WTC11 (cell line): ENCODE measurements at regions not wholly inside any gene's neighbourhood (a gene's known extent, or its start where the extent isn't known, plus 50 kb on each side); places are given as distances from the start of the nearest gene placed in this dataset.

Source experiments
- ATAC-seq: fragments of 200-7000 bp; cut with Tn5 transposase; 2 replicates; pipeline ENCODE4 v1.10.0; 2021; ENCODE audit warnings: mild to moderate bottlenecking, moderate library complexity
- CTCF ChIA-PET: fragments of 300-600 bp; sonication (Branson Sonifier 250); formaldehyde crosslinking; loops from one replicate; lab custom pipeline; 2021; ENCODE audit warnings: antibody characterized with exemption; lab: Charles Lee
- POLR2A ChIA-PET: fragments of 350-600 bp; sonication (Branson Sonifier 250); formaldehyde crosslinking; loops from one replicate; lab custom pipeline; 2021; ENCODE audit warnings: antibody characterized with exemption; lab: Charles Lee
- DNase-seq: peaks from one replicate; pipeline ENCODE4 v3.0.0; 2021; ENCODE audit warnings: low spot score
- H3K27ac Mint-ChIP-seq: 2 replicates; pipeline ENCODE4 v1.8.0; 2021; ENCODE audit warnings: mixed read lengths
- H3K27me3 Mint-ChIP-seq: 2 replicates; pipeline ENCODE4 v1.8.0; 2021; ENCODE audit warnings: low read depth, mild to moderate bottlenecking, moderate library complexity, mixed read lengths
- H3K36me3 Mint-ChIP-seq: 2 replicates; pipeline ENCODE4 v1.8.0; 2021; ENCODE audit warnings: mixed read lengths
- H3K4me1 Mint-ChIP-seq: 2 replicates; pipeline ENCODE4 v1.8.0; 2022; ENCODE audit warnings: mixed read lengths
- H3K4me3 Mint-ChIP-seq: 2 replicates; pipeline ENCODE4 v1.8.0; 2021; ENCODE audit warnings: mild to moderate bottlenecking, moderate library complexity, mixed read lengths
- H3K9me3 Mint-ChIP-seq: 2 replicates; pipeline ENCODE4 v1.8.0; 2021; ENCODE audit warnings: mixed read lengths
- ATF1 ChIP-seq: sonication (generic); formaldehyde crosslinking; IDR thresholded peaks from 2 replicates; pipeline ENCODE4 v1.8.1; 2023; ENCODE audit warnings: mild to moderate bottlenecking, moderate library complexity, missing genetic modification reagents
- CREB1 ChIP-seq: sonication (generic); formaldehyde crosslinking; IDR thresholded peaks from 2 replicates; pipeline ENCODE4 v1.8.0; 2023; ENCODE audit warnings: mild to moderate bottlenecking, missing genetic modification reagents
- CREM ChIP-seq: sonication (generic); formaldehyde crosslinking; IDR thresholded peaks from 2 replicates; pipeline ENCODE4 v1.8.1; 2022; ENCODE audit warnings: mild to moderate bottlenecking, missing genetic modification reagents, moderate library complexity
- ELF4 ChIP-seq: sonication (generic); formaldehyde crosslinking; IDR thresholded peaks from 2 replicates; pipeline ENCODE4 v1.8.1; 2022; ENCODE audit warnings: low read depth, mild to moderate bottlenecking, moderate library complexity, missing genetic modification reagents
- HMGA2 ChIP-seq: fragments of 250-450 bp; sonication (Bioruptor Pico); IDR thresholded peaks from 2 replicates; pipeline ENCODE4 v1.4.0; 2021; ENCODE audit warnings: mild to moderate bottlenecking, moderate library complexity
- SMAD4 ChIP-seq: sonication (generic); formaldehyde crosslinking; IDR thresholded peaks from 2 replicates; pipeline ENCODE4 v1.8.0; 2022; ENCODE audit warnings: mild to moderate bottlenecking, missing genetic modification reagents
- SOX15 ChIP-seq: fragments of 250-450 bp; sonication (Bioruptor Pico); IDR thresholded peaks from 2 replicates; pipeline ENCODE4 v1.9.0; 2021; ENCODE audit warnings: mild to moderate bottlenecking
- SP1 ChIP-seq: sonication (generic); formaldehyde crosslinking; conservative IDR thresholded peaks from 2 replicates; pipeline ENCODE4 v1.8.1; 2022; ENCODE audit warnings: missing genetic modification reagents
- TCF7 ChIP-seq: sonication (generic); formaldehyde crosslinking; IDR thresholded peaks from 2 replicates; pipeline ENCODE4 v1.8.0; 2022; ENCODE audit warnings: mild to moderate bottlenecking, low read depth, missing genetic modification reagents, moderate library complexity
- ZNF138 ChIP-seq: sonication (generic); formaldehyde crosslinking; conservative IDR thresholded peaks from 2 replicates; pipeline ENCODE4 v1.8.1; 2022; ENCODE audit warnings: mild to moderate bottlenecking, moderate library complexity, missing genetic modification reagents
- ZNF317 ChIP-seq: sonication (generic); formaldehyde crosslinking; IDR thresholded peaks from 2 replicates; pipeline ENCODE4 v1.8.1; 2023; ENCODE audit warnings: low read depth, mild to moderate bottlenecking, moderate library complexity, missing genetic modification reagents, borderline replicate concordance
- ZNF671 ChIP-seq: fragments of 250-450 bp; sonication (Bioruptor Pico); IDR thresholded peaks from 2 replicates; pipeline ENCODE4 v1.8.0; 2021; ENCODE audit warnings: mild to moderate bottlenecking
- TF ChIP-seq, protein P1 (sequence below): sonication (generic); formaldehyde crosslinking; IDR thresholded peaks from 2 replicates; pipeline ENCODE4 v1.8.1; 2023; ENCODE audit warnings: mild to moderate bottlenecking, missing genetic modification reagents
- TF ChIP-seq, protein P2 (sequence below): fragments of 250-450 bp; sonication (Bioruptor Pico); IDR thresholded peaks from 2 replicates; pipeline ENCODE4 v1.8.0; 2021; ENCODE audit warnings: mild to moderate bottlenecking
- TF ChIP-seq, protein P3 (sequence below): sonication (generic); formaldehyde crosslinking; IDR thresholded peaks from 2 replicates; pipeline ENCODE4 v1.8.0; 2022; ENCODE audit warnings: mild to moderate bottlenecking, missing genetic modification reagents
- TF ChIP-seq, protein P4 (sequence below): sonication (generic); formaldehyde crosslinking; IDR thresholded peaks from 2 replicates; pipeline ENCODE4 v1.8.0; 2023; ENCODE audit warnings: mild to moderate bottlenecking, missing genetic modification reagents
- TF ChIP-seq, protein P5 (sequence below): sonication (generic); formaldehyde crosslinking; IDR thresholded peaks from 2 replicates; pipeline ENCODE4 v1.8.1; 2022; ENCODE audit warnings: low read depth, missing genetic modification reagents, borderline replicate concordance
- TF ChIP-seq, protein P6 (sequence below): sonication (generic); formaldehyde crosslinking; IDR thresholded peaks from 2 replicates; pipeline ENCODE4 v1.8.1; 2023; ENCODE audit warnings: mild to moderate bottlenecking, missing genetic modification reagents, moderate library complexity
- TF ChIP-seq, protein P7 (sequence below): sonication (generic); formaldehyde crosslinking; IDR thresholded peaks from 2 replicates; pipeline ENCODE4 v1.8.0; 2022; ENCODE audit warnings: missing genetic modification reagents

DNA sequence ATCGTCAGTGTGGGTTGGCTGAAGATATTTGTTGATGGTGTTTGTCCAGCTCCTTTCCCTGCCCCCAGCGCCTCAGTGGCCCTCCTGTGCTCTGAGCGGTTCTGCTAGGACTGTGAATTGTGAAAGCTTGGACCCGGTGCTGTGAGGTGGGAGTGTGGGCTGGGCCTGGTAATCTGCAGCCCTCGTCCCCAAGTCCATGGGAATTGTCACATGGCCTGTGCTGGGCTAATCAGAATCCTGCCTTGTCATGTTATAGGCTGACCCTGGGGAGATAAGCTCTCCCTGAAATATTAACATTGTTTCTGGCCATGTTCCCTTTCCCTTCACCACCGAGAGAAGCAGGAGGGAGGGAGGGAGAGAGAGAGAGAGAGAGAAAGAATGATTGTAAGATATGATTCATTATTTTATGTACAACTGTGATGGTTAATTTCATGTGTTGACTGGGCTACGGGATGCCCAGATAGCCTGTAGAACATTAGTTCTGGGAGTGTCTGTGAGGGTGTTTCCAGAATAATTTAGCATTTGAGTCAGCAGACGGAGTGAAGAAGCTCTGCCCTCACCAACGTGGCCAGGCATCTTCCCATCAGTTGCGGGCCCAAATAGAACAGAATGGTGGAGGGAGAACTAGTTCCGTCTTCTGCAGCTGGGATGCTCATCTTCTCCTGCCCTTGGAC is 62.4 kb downstream of the TFAP2C start:
- DNase-seq (no peak), ATAC-seq (no peak)
- no peak overlapping the region for H3K4me3 Mint-ChIP-seq
- no peaks in the 10 kb centered on the region; the same call in 1 of the 2 replicates for H3K27me3 Mint-ChIP-seq
- POLR2A ChIA-PET: no interaction called here
- H3K27ac Mint-ChIP-seq: no peak overlapping the region
- no peaks in the 10 kb centered on the region for H3K36me3 Mint-ChIP-seq
- CTCF ChIA-PET: interaction anchor here (0.6 to 1.3 kb wide), 4 partner anchors 20 to 283 kb away, joined by 3 to 6 read pairs (median 4); no protein-coding TSS in a partner anchor
- H3K9me3 Mint-ChIP-seq: peaks cover 3% of the 10 kb centered on the region; the same call in 1 of the 2 replicates
- H3K4me1 Mint-ChIP-seq: peaks cover 31% of the 10 kb centered on the region
- TF ChIP-seq ELF4 (CRISPR knock-in tag) (no peak), ZNF138 (no peak), TCF7 (no peak), ZNF317 (CRISPR knock-in tag) (no peak), SP1 (CRISPR knock-in tag) (no peak), SMAD4 (CRISPR knock-in tag) (no peak), ATF1 (CRISPR knock-in tag) (no peak)
- TF ChIP-seq, protein P1, sequence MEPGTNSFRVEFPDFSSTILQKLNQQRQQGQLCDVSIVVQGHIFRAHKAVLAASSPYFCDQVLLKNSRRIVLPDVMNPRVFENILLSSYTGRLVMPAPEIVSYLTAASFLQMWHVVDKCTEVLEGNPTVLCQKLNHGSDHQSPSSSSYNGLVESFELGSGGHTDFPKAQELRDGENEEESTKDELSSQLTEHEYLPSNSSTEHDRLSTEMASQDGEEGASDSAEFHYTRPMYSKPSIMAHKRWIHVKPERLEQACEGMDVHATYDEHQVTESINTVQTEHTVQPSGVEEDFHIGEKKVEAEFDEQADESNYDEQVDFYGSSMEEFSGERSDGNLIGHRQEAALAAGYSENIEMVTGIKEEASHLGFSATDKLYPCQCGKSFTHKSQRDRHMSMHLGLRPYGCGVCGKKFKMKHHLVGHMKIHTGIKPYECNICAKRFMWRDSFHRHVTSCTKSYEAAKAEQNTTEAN: no peak
- TF ChIP-seq, protein P2, sequence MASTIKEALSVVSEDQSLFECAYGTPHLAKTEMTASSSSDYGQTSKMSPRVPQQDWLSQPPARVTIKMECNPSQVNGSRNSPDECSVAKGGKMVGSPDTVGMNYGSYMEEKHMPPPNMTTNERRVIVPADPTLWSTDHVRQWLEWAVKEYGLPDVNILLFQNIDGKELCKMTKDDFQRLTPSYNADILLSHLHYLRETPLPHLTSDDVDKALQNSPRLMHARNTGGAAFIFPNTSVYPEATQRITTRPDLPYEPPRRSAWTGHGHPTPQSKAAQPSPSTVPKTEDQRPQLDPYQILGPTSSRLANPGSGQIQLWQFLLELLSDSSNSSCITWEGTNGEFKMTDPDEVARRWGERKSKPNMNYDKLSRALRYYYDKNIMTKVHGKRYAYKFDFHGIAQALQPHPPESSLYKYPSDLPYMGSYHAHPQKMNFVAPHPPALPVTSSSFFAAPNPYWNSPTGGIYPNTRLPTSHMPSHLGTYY (CRISPR knock-in tag): no peak
- TF ChIP-seq, protein P3, sequence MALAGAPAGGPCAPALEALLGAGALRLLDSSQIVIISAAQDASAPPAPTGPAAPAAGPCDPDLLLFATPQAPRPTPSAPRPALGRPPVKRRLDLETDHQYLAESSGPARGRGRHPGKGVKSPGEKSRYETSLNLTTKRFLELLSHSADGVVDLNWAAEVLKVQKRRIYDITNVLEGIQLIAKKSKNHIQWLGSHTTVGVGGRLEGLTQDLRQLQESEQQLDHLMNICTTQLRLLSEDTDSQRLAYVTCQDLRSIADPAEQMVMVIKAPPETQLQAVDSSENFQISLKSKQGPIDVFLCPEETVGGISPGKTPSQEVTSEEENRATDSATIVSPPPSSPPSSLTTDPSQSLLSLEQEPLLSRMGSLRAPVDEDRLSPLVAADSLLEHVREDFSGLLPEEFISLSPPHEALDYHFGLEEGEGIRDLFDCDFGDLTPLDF (CRISPR knock-in tag): no peak

DNA sequence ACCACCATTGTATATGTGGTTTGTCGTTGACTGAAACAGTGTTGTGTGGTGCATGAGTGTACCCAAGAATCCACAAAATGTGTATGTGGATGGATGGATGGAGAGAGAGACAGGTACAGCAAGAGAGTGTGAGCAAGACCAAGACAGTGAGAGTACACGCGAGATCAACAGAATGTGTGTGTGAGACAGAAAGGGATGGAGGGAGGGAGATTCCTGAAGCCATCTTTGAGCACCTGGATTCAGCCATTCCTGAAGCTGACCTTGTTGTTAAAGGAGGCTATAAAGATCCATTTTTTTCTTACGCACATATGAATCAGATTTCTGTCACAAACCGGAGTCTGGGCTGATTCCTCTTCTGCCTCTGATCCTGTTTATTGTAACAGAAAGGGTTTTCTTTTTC is 64.1 kb downstream of the TFAP2C start:
- no peaks in the 10 kb centered on the region for H3K36me3 Mint-ChIP-seq
- peaks cover 31% of the 10 kb centered on the region for H3K4me1 Mint-ChIP-seq
- H3K4me3 Mint-ChIP-seq: no peak overlapping the region
- POLR2A ChIA-PET: no interaction called here
- no peaks in the 10 kb centered on the region; the same call in 1 of the 2 replicates for H3K27me3 Mint-ChIP-seq
- H3K9me3 Mint-ChIP-seq: peaks cover 3% of the 10 kb centered on the region; the same call in 1 of the 2 replicates
- CTCF ChIA-PET: no interaction called here
- H3K27ac Mint-ChIP-seq: no peak overlapping the region
- no peak for DNase-seq
- no peak for ATAC-seq
- no peak for TF ChIP-seq HMGA2 (CRISPR knock-in tag)
- TF ChIP-seq ZNF671 (CRISPR knock-in tag): no peak
- TF ChIP-seq CREM (CRISPR knock-in tag): no peak
- TF ChIP-seq, protein P2 (CRISPR knock-in tag): no peak
- TF ChIP-seq, protein P4, sequence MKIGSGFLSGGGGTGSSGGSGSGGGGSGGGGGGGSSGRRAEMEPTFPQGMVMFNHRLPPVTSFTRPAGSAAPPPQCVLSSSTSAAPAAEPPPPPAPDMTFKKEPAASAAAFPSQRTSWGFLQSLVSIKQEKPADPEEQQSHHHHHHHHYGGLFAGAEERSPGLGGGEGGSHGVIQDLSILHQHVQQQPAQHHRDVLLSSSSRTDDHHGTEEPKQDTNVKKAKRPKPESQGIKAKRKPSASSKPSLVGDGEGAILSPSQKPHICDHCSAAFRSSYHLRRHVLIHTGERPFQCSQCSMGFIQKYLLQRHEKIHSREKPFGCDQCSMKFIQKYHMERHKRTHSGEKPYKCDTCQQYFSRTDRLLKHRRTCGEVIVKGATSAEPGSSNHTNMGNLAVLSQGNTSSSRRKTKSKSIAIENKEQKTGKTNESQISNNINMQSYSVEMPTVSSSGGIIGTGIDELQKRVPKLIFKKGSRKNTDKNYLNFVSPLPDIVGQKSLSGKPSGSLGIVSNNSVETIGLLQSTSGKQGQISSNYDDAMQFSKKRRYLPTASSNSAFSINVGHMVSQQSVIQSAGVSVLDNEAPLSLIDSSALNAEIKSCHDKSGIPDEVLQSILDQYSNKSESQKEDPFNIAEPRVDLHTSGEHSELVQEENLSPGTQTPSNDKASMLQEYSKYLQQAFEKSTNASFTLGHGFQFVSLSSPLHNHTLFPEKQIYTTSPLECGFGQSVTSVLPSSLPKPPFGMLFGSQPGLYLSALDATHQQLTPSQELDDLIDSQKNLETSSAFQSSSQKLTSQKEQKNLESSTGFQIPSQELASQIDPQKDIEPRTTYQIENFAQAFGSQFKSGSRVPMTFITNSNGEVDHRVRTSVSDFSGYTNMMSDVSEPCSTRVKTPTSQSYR (CRISPR knock-in tag): no peak
- no peak for TF ChIP-seq SOX15 (CRISPR knock-in tag)
- no peak for TF ChIP-seq CREB1 (CRISPR knock-in tag)
- TF ChIP-seq, protein P5, sequence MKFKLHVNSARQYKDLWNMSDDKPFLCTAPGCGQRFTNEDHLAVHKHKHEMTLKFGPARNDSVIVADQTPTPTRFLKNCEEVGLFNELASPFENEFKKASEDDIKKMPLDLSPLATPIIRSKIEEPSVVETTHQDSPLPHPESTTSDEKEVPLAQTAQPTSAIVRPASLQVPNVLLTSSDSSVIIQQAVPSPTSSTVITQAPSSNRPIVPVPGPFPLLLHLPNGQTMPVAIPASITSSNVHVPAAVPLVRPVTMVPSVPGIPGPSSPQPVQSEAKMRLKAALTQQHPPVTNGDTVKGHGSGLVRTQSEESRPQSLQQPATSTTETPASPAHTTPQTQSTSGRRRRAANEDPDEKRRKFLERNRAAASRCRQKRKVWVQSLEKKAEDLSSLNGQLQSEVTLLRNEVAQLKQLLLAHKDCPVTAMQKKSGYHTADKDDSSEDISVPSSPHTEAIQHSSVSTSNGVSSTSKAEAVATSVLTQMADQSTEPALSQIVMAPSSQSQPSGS (CRISPR knock-in tag): no peak
- TF ChIP-seq, protein P6, sequence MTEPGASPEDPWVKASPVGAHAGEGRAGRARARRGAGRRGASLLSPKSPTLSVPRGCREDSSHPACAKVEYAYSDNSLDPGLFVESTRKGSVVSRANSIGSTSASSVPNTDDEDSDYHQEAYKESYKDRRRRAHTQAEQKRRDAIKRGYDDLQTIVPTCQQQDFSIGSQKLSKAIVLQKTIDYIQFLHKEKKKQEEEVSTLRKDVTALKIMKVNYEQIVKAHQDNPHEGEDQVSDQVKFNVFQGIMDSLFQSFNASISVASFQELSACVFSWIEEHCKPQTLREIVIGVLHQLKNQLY: no peak
- TF ChIP-seq, protein P3 (CRISPR knock-in tag): no peak
- TF ChIP-seq, protein P7, sequence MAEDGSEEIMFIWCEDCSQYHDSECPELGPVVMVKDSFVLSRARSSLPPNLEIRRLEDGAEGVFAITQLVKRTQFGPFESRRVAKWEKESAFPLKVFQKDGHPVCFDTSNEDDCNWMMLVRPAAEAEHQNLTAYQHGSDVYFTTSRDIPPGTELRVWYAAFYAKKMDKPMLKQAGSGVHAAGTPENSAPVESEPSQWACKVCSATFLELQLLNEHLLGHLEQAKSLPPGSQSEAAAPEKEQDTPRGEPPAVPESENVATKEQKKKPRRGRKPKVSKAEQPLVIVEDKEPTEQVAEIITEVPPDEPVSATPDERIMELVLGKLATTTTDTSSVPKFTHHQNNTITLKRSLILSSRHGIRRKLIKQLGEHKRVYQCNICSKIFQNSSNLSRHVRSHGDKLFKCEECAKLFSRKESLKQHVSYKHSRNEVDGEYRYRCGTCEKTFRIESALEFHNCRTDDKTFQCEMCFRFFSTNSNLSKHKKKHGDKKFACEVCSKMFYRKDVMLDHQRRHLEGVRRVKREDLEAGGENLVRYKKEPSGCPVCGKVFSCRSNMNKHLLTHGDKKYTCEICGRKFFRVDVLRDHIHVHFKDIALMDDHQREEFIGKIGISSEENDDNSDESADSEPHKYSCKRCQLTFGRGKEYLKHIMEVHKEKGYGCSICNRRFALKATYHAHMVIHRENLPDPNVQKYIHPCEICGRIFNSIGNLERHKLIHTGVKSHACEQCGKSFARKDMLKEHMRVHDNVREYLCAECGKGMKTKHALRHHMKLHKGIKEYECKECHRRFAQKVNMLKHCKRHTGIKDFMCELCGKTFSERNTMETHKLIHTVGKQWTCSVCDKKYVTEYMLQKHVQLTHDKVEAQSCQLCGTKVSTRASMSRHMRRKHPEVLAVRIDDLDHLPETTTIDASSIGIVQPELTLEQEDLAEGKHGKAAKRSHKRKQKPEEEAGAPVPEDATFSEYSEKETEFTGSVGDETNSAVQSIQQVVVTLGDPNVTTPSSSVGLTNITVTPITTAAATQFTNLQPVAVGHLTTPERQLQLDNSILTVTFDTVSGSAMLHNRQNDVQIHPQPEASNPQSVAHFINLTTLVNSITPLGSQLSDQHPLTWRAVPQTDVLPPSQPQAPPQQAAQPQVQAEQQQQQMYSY (CRISPR knock-in tag): no peak
